Adrenal gland (tissue), 9 donors: ENCODE measurements at regions not wholly inside any gene's neighbourhood (a gene's known extent, or its start where the extent isn't known, plus 50 kb on each side); places are given as distances from the start of the nearest gene placed in this dataset.
A peak's percentile ranks its signal among the peaks of the same experiment; 100 is the strongest.

Source experiments
- DNase-seq, 7 donors: peaks; one replicate each; pipeline ENCODE4 v3.0.0-alpha.2; 2019 to 2020
- H3K27ac ChIP-seq, 5 donors: fragments of 200-600 bp; sonication (generic) in 4 of 5; 1 replicate in 3 of 5; 2 replicates in 2 of 5; pipeline versions ENCODE4 v1.5.1 to v1.8.0; 2016 to 2020; ENCODE audit warnings: mild to moderate bottlenecking in 1 of 5
- H3K27me3 ChIP-seq: fragments of 200-600 bp; 2 replicates; pipeline ENCODE4 v1.8.0; 2021
- H3K36me3 ChIP-seq, 2 donors: fragments of 200-600 bp; replicated peaks in 1 of 2; 1 replicate in 1 of 2; 2 replicates in 1 of 2; pipeline versions ENCODE4 v1.5.1 to v1.8.0; 2018 to 2022
- H3K4me1 ChIP-seq, 2 donors: fragments of 200-600 bp; replicated peaks in 1 of 2; 1 replicate in 1 of 2; 2 replicates in 1 of 2; pipeline versions ENCODE4 v1.5.1 to v1.8.0; 2018 to 2021
- H3K4me3 ChIP-seq, 4 donors: fragments of 200-600 bp; sonication (generic) in 3 of 4; one replicate each; pipeline ENCODE4 v1.5.1; 2016 to 2018
- H3K9me3 ChIP-seq, 3 donors: fragments of 200-600 bp; sonication (generic) in 1 of 3; replicated peaks in 1 of 3; 1 replicate in 2 of 3; 2 replicates in 1 of 3; pipeline versions ENCODE4 v1.5.1 to v1.8.0; 2016 to 2021
- POLR2A ChIP-seq, 2 donors: fragments of 450-650 bp; IDR thresholded peaks; one replicate each; pipeline ENCODE4 v1.6.1; 2017; ENCODE audit warnings: antibody characterized with exemption in 2 of 2, mild to moderate bottlenecking in 2 of 2, moderate library complexity in 1 of 2
- WGBS, 4 donors: extraction: QIAGEN DNeasy Blood & Tissue Kit in 2 of 4; methylation state at CpG; one replicate each; pipeline versions ENCODE4 v1.1.5 to v1.1.7; 2013 to 2017; 5-methylcytosine and 5-hydroxymethylcytosine counted together
- intact Hi-C, 2 donors: fragments of 100-400 bp; cut with DNase I; formaldehyde crosslinking; loops; one replicate each; pipeline versions ENCODE4 v1.14.1 to v1.15.0; 2022 to 2023
- TF ChIP-seq, protein P1 (sequence below), 6 experiments: fragments of 450-650 bp in 4 of 6; fragments of 200-600 bp in 2 of 6; sonication (generic) in 1 of 6; IDR thresholded peaks; 1 replicate in 5 of 6; 2 replicates in 1 of 6; pipeline versions ENCODE4 v1.5.1 to v1.8.0; 2016 to 2021; ENCODE audit warnings: antibody characterized with exemption in 6 of 6, mild to moderate bottlenecking in 2 of 6, moderate library complexity in 1 of 6
- donor health status: healthy with polysubstance abuse.
- donor health status: Bipolar disorder and iron deficiency.
- donor health status: DM: yes; HTN: yes; CAD: no.
- donor health status: DM: no; HTN: no; CAD: no.
- donor health status: DM: no; HTN: no; CAD: no.

DNA sequence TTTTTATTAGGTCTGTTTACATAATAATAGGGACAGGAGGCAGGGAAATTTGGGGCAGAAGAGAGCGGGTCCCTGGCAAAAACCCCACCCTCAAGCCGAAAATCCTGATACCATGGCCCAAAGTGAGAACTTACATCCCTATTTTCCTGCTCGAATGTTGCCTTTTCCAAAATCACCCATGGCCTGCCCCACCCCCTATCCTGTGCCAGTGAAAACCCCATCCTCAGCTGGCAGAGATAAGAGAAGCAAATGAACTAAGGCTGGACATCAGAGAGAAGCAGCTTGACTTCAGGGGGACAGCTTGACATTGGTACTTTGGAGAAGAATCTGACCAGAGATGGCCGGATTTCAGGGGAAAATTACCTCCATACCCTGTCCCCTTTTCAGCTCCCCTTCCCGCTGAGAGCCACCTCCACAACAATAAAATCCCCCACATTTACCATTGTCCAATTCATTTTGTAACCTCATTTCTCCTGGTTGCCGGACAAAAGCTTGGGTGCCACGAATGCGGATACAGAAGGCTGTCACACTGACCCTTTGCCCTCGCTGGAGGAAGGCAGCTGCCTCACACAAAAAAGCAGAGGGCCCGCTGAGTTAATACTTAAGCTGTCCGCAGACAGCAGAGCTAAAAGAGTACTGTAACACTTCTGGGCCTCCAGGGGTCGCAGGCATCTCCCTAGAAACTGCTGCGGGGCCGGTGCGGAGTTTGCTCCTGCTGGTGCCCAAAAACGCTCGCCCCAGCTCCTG is 196.2 kb downstream of the SNCA start:
- no peak overlapping the region for H3K4me3 ChIP-seq
- H3K27me3 ChIP-seq, result peaks cover 5% of the 10 kb centered on the region
- no peaks in the 10 kb centered on the region for H3K4me1 ChIP-seq
- 49 to 53% (median 50%) methylated on average over 16 to 17 of the region's 17 CpGs for WGBS, 4 donors
- DNase-seq, result peak in 5 of 7 donors; percentile 19 to 35 (median 25)
- no peak for TF ChIP-seq POLR2A (IDR thresholded peaks at IDR 0.05)
- TF ChIP-seq, protein P1, sequence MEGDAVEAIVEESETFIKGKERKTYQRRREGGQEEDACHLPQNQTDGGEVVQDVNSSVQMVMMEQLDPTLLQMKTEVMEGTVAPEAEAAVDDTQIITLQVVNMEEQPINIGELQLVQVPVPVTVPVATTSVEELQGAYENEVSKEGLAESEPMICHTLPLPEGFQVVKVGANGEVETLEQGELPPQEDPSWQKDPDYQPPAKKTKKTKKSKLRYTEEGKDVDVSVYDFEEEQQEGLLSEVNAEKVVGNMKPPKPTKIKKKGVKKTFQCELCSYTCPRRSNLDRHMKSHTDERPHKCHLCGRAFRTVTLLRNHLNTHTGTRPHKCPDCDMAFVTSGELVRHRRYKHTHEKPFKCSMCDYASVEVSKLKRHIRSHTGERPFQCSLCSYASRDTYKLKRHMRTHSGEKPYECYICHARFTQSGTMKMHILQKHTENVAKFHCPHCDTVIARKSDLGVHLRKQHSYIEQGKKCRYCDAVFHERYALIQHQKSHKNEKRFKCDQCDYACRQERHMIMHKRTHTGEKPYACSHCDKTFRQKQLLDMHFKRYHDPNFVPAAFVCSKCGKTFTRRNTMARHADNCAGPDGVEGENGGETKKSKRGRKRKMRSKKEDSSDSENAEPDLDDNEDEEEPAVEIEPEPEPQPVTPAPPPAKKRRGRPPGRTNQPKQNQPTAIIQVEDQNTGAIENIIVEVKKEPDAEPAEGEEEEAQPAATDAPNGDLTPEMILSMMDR (IDR thresholded peaks at IDR 0.05), result peak in 3 of 6 experiments; percentile 30 to 50 (median 38)
- no peaks in the 10 kb centered on the region for H3K36me3 ChIP-seq
- H3K27ac ChIP-seq, result no peak overlapping the region
- H3K9me3 ChIP-seq, result no peaks in the 10 kb centered on the region
- intact Hi-C loops, result no loop called here

DNA sequence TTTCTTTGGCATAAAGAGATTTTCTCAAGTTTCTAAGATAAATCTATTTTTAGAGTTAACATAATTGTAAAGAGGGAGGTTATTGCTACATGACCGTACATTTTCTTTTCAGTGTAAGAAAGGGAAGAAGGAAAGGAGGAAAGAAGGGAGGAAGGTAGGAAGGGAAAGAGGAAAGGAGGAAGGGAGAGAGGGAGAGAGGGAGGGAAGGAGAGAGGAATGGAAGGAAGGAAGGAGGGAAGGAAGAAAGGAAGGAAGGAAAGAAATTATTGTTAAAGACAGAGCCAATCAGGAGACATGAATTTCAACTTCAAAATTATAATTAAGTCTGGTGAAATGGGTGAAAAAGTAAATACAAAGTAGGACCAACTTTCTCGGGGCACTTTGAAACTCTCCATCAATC is 197.6 kb downstream of the SNCA start:
- TF ChIP-seq, protein P1 (IDR thresholded peaks at IDR 0.05), result no peak
- no peak for TF ChIP-seq POLR2A (IDR thresholded peaks at IDR 0.05)
- intact Hi-C loops, result no loop called here
- Histone ChIP-seq H3K36me3 (no peaks in the 10 kb centered on the region), H3K4me3 (no peak overlapping the region), H3K27me3 (peaks cover 5% of the 10 kb centered on the region), H3K4me1 (no peaks in the 10 kb centered on the region), H3K9me3 (no peaks in the 10 kb centered on the region), H3K27ac (no peak overlapping the region)
- 63 to 78% (median 77%) methylated on average over 2 of the region's 2 CpGs for WGBS, 4 donors
- DNase-seq, result no peak

DNA sequence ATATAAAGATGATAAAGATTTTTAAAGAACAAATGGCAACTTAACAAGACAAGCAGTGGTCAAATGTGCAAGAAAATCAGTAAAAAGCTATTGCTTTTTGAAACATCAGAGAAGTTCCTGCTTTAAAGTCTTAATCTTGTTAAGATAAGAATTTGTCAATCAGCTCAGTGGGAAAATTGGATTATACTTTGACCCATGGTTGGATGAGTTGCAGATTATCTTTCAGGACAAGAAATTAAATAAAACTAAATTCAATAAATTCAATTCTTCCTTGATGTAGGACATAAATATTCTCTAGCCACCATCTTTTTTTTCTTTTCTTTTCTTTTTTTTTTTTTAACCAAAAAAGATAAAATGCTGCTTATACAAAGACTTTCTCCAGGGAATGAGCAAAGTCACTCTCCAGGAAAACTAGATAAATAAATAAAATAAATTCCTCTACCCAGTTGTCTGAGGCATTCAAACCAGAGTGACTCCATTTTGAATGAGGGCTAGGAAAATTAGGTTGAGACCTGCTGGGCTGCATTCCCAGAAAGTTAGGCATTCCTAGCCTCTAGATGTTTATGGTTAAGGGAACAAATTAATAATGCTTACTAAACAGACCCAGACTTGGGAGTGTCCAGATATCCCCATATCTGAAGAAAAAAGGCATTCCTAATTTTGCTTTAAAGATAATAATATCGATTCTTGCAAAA is 211.2 kb downstream of the SNCA start:
- DNase-seq, result no peak
- H3K4me3 ChIP-seq, result no peak overlapping the region
- H3K4me1 ChIP-seq, result no peaks in the 10 kb centered on the region
- TF ChIP-seq, protein P1 (IDR thresholded peaks at IDR 0.05), result no peak
- TF ChIP-seq POLR2A (IDR thresholded peaks at IDR 0.05), result no peak
- H3K36me3 ChIP-seq, result no peaks in the 10 kb centered on the region
- H3K9me3 ChIP-seq, result no peaks in the 10 kb centered on the region
- H3K27ac ChIP-seq, result no peak overlapping the region
- intact Hi-C loops, result no loop called here
- H3K27me3 ChIP-seq, result no peaks in the 10 kb centered on the region
- whole genome bisulfite sequencing, 4 donors, result 63 to 82% (median 81%) methylated on average over 1 of the region's 1 CpG

DNA sequence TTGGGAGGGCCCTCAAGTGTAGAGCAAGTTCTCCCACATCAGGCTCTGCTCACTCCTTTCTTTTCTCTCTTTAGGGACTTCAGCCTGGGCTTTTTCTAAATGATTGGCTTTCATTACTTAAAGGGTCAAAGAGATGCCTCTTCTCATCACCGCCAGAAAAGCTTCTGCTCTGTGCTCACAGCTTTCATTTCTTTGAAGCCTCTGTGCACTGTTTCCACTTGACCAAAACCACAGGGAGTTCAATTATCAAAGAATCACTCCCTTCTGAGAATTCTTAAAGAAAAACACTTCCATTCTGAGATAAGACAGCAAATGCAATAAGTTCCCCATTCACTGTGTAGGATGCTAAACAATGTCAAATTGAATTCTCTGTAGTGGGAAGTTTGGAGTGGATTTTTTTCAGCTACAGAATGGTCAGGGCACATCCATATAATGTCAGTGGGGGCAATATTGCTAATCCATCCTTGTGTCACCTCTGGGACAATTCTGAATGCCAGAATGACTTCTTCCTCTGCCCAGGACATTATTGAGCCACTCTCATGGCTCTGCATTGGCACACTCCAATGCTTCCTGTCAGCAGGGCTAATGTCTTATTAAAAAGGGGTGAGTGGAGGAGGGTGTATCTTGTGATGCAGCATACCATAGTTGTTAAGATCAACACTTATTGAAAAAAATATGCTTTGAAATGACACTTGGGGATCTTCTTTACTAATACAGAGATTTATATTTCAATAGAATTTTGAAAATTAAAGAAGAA is 217.6 kb downstream of the SNCA start:
- WGBS, 4 donors, result 77 to 83% (median 79%) methylated on average over 1 of the region's 1 CpG
- Histone ChIP-seq H3K4me1 (no peaks in the 10 kb centered on the region), H3K4me3 (no peak overlapping the region), H3K27me3 (no peaks in the 10 kb centered on the region), H3K36me3 (no peaks in the 10 kb centered on the region), H3K27ac (no peak overlapping the region), H3K9me3 (no peaks in the 10 kb centered on the region)
- intact Hi-C loops, result no loop called here
- DNase-seq, result no peak
- no peak for TF ChIP-seq POLR2A (IDR thresholded peaks at IDR 0.05)
- TF ChIP-seq, protein P1 (IDR thresholded peaks at IDR 0.05), result no peak
